A673 (cell line): ENCODE measurements at regions not wholly inside any gene's neighbourhood (a gene's known extent, or its start where the extent isn't known, plus 50 kb on each side); places are given as distances from the start of the nearest gene placed in this dataset.

Source experiments
- BruUV-seq: library from RNA; stranded (reverse); fragments of 400-500 nt; replicated peaks from 2 replicates; lab custom pipeline; 2021; lab: Mats Ljungman, UMichigan
- CTCF ChIA-PET: fragments of 300-600 bp; sonication (Branson Sonifier 250); formaldehyde crosslinking; loops from one replicate; lab custom pipeline; 2022; ENCODE audit warnings: antibody characterized with exemption; lab: Charles Lee
- POLR2A ChIA-PET: fragments of 300-600 bp; sonication (Branson Sonifier 250); formaldehyde crosslinking; loops from one replicate; lab custom pipeline; 2022; ENCODE audit warnings: antibody characterized with exemption; ENCODE audit not compliant: low non-redundant PET; lab: Charles Lee
- DNase-seq: peaks from one replicate; pipeline ENCODE4 v3.0.0-alpha.2; 2015; ENCODE audit warnings: low spot score
- H3K27ac ChIP-seq: fragments of 200-600 bp; sonication (generic); 2 replicates; pipeline ENCODE4 v1.5.1; 2016; ENCODE audit warnings: mixed run types, low read depth, mild to moderate bottlenecking, mixed read lengths, antibody characterized with exemption, low read length; ENCODE audit not compliant: poor library complexity, severe bottlenecking
- H3K27me3 ChIP-seq: fragments of 200-600 bp; sonication (generic); replicated peaks from 2 replicates; pipeline ENCODE4 v1.6.1; 2017; ENCODE audit warnings: mixed run types, low read depth, mild to moderate bottlenecking, mixed read lengths, antibody characterized with exemption, low read length; ENCODE audit not compliant: insufficient read depth, poor library complexity
- H3K36me3 ChIP-seq: fragments of 200-600 bp; sonication (generic); 2 replicates; pipeline ENCODE4 v1.6.1; 2016; ENCODE audit warnings: mixed run types, mild to moderate bottlenecking, mixed read lengths, antibody characterized with exemption, low read length; ENCODE audit not compliant: insufficient read depth, poor library complexity, severe bottlenecking
- H3K4me1 ChIP-seq: fragments of 200-600 bp; sonication (generic); 2 replicates; pipeline ENCODE4 v1.6.1; 2017; ENCODE audit warnings: mixed run types, mild to moderate bottlenecking, mixed read lengths, antibody characterized with exemption, low read length; ENCODE audit not compliant: insufficient read depth, poor library complexity, severe bottlenecking
- H3K4me3 ChIP-seq: fragments of 200-600 bp; sonication (generic); 2 replicates; pipeline ENCODE4 v1.5.1; 2016; ENCODE audit warnings: low read depth, mixed run types, mild to moderate bottlenecking, mixed read lengths, low read length; ENCODE audit not compliant: poor library complexity, severe bottlenecking
- H3K9me3 ChIP-seq: fragments of 200-600 bp; sonication (generic); 2 replicates; pipeline ENCODE4 v1.6.1; 2016; ENCODE audit warnings: mixed run types, low read depth, mild to moderate bottlenecking, mixed read lengths, antibody characterized with exemption, low read length; ENCODE audit not compliant: poor library complexity, severe bottlenecking
- CTCF ChIP-seq: fragments of 300-800, 200-600 bp; sonication (generic); conservative IDR thresholded peaks from 2 replicates; pipeline ENCODE4 v1.5.1; 2017; ENCODE audit warnings: low read depth, mild to moderate bottlenecking, antibody characterized with exemption, low read length, moderate library complexity, mixed read lengths
- EZH2 ChIP-seq: fragments of 200-600 bp; sonication (generic); IDR thresholded peaks from 2 replicates; pipeline ENCODE4 v1.6.1; 2017; ENCODE audit warnings: borderline replicate concordance, low read depth, mild to moderate bottlenecking, mixed read lengths, antibody characterized with exemption, low read length; ENCODE audit not compliant: poor library complexity, severe bottlenecking
- intact Hi-C: fragments of 100-400 bp; cut with micrococcal nuclease; formaldehyde crosslinking; loops from one replicate; pipeline ENCODE4 v1.10.0; 2022; ENCODE audit not compliant: unreplicated experiment

GRCh38 chr12:87216436-87216835 is 812.8 kb downstream of the C12orf50 start:
- Histone ChIP-seq H3K9me3 (no peaks in the 10 kb centered on the region), H3K27ac (no peak overlapping the region), H3K36me3 (no peaks in the 10 kb centered on the region), H3K4me3 (no peak overlapping the region), H3K27me3 (no peaks in the 10 kb centered on the region), H3K4me1 (no peaks in the 10 kb centered on the region)
- ChIA-PET POLR2A (no interaction called here), CTCF (no interaction called here)
- TF ChIP-seq EZH2 (no peak), CTCF (no peak)
- intact Hi-C loops, result no loop called here
- DNase-seq, result no peak
- BruUV-seq, result no TSS peak

- Histone ChIP-seq H3K27ac (no peak overlapping the region), H3K4me3 (no peak overlapping the region), H3K36me3 (no peaks in the 10 kb centered on the region), H3K27me3 (no peaks in the 10 kb centered on the region), H3K4me1 (no peaks in the 10 kb centered on the region), H3K9me3 (no peaks in the 10 kb centered on the region)
- TF ChIP-seq CTCF (no peak), EZH2 (no peak)
- no peak for DNase-seq
- intact Hi-C loops, result no loop called here
- ChIA-PET POLR2A (no interaction called here), CTCF (no interaction called here)
- no TSS peak for BruUV-seq
These were observed 827.0 kb downstream of the C12orf50 start for GRCh38 chr12:87202189-87202588.

GRCh38 chr12:87201598-87201997 is 827.6 kb downstream of the C12orf50 start:
- no peaks in the 10 kb centered on the region for H3K36me3 ChIP-seq
- no peak overlapping the region for H3K27ac ChIP-seq
- no peak for DNase-seq
- no peaks in the 10 kb centered on the region for H3K9me3 ChIP-seq
- H3K27me3 ChIP-seq, result no peaks in the 10 kb centered on the region
- no TSS peak for BruUV-seq
- H3K4me1 ChIP-seq, result peaks cover 4% of the 10 kb centered on the region
- intact Hi-C loops, result no loop called here
- CTCF ChIA-PET, result no interaction called here
- TF ChIP-seq EZH2 (no peak), CTCF (no peak)
- POLR2A ChIA-PET, result no interaction called here
- no peak overlapping the region for H3K4me3 ChIP-seq
